Esophagus mucosa (tissue), 1 donor: ENCODE measurements at regions not wholly inside any gene's neighbourhood (a gene's known extent, or its start where the extent isn't known, plus 50 kb on each side); places are given as distances from the start of the nearest gene placed in this dataset.

Source experiments
- ATAC-seq: fragments of 200-7000 bp; cut with Tn5 transposase; one replicate; pipeline ENCODE4 v1.9.1; 2020
- donor health status: DM: yes; HTN: yes; CAD: no.

- no peak for ATAC-seq
These were observed 792.0 kb upstream of the ZNF608 start for GRCh38 chr5:125538469-125538868.

DNA sequence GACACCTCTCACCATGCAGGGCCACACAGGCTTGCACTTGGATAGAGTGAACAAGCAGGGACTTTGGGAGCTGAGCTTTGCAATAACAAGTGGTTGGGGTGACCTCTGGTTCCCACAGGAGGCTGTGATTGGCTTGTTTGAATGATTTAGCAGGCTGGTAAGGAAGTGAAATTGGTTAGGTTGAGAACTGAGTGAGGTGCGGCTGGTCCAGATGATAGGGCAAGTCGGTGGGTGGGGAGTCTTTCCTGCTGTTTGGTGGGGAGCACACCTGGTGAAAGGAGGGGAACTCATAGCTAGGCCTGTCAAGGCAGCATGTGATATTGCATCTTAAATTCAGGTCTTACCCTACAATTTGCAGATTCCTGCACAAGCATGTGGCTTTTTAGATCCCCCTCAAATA, 794.6 kb upstream of the ZNF608 start:
- ATAC-seq, result no peak

DNA sequence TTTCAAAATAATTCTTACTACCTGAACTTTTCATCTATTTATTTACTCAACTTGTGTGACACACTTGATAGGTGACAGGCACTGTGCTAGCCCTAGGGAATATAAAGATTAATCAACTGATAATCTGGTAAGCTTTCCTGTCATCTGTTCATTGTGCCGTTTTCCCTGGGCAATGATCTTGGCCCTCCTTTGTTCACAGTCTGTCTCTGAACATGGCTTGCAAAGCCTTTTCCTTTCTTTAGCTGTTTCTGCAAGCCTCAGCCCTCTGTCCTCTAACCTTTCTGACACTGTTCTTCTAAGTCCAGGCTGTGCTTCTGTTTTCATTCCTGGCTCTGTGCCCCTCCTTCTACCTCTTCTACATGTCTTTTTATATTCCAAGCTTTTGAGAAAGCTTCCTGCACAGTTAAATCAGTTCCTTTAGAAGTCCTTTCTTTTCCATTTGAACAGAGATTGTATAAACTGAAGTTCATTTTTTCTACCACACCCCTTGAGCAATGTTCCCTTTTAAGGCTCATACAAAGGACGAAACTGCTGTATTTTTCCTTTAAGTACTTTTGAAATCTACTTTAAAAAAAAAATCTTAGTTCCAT, 803.0 kb upstream of the ZNF608 start:
- ATAC-seq, result no peak

- ATAC-seq, result no peak
These were observed 803.8 kb upstream of the ZNF608 start for GRCh38 chr5:125550274-125550673.

- ATAC-seq, result no peak
These were observed 804.8 kb upstream of the ZNF608 start for GRCh38 chr5:125551246-125551645.

- no peak for ATAC-seq
These were observed 805.4 kb upstream of the ZNF608 start for GRCh38 chr5:125551797-125552196.

DNA sequence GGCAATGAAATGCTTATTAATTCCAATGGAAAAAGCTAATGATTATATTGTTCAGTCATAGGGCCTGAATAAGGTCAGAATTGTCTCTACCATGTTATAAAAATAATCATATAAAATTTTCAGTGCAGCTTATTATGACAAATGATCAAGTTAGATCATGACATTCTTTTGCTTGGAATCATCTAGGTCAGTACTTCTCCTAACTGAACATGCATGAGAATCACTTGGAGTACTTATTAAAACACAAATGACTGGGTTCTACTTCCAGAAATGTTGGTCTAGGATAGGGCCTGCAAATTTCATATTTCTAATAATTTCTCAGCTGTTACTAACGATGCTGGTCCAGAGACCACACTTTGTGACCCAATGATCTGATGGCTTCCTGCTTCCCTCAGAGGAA, 806.0 kb upstream of the ZNF608 start:
- ATAC-seq, result no peak

DNA sequence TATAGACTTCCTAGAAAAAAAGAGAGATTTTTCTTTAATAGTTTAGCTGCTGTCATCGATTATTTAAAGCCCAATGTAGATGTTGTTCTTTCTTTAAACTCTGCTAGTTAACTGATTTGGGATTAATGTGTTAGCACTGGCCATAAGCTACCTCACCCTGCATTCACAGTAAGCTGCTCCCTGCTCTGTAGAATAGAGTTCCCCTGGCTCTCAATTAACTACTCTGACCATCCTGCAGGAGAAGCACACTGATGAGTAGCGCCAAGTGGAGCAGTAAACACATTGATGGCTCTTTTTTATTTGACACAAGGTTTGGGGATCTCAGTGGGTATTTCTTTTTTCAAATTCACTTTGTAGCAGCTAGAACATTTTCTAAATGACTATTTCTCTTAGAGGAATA, 807.9 kb upstream of the ZNF608 start:
- ATAC-seq, result no peak

DNA sequence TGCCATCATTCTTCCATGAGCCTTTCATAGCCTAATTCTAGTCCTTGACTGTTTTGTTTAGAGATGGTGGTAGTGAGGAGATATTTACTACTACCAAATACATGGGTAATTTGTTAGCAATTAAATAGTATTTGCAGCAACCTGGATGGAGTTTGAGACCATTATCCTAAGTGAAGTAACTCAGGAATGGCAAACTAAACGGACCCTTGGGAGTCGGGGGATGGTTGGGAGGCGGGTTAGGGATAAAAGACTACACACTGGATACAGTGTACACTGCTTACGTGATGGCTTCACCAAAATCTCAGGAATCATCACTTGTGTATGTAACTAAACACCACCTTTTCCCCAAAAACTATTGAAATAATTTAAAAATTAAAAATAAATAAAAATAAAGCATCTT, 809.2 kb upstream of the ZNF608 start:
- no peak for ATAC-seq

- ATAC-seq, result no peak
These were observed 811.6 kb upstream of the ZNF608 start for GRCh38 chr5:125558016-125558415.

DNA sequence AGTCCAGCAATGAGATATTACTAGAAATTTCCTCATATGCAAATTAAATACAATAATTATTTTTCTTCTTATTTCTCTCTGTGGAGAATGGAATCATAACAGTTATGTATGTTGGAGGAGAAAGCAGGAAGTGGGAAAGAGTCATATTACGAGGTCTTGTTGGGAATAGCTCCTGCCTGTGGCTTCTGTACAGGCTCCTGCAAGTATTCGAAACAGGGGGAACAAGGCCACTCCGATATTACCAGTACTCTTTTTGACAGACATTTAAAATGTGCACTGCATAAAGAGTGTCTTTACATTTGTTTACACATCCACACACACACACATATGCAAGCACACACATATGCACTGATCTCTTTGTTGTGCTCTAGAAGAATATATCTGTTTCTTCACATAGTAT, 812.0 kb upstream of the ZNF608 start:
- no peak for ATAC-seq

DNA sequence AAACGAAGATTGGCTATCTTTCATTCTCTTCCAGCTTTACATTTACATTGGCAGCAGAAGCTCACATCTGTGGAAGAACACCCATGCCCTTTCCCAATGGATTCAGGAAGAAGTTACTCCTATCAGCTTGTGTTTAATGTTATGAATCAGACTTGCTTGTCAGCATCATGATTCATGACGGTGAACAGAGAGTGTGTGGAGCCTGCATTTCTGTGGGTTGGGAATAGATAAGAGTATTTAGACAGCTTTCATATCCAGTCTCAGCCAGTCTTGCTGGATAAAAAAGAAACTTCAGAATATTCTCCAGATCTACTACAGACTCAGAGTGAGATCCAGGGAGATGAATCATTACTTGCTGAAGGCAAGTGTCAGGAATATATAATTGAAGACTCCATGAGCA, 812.9 kb upstream of the ZNF608 start:
- peak; percentile 75 for ATAC-seq

DNA sequence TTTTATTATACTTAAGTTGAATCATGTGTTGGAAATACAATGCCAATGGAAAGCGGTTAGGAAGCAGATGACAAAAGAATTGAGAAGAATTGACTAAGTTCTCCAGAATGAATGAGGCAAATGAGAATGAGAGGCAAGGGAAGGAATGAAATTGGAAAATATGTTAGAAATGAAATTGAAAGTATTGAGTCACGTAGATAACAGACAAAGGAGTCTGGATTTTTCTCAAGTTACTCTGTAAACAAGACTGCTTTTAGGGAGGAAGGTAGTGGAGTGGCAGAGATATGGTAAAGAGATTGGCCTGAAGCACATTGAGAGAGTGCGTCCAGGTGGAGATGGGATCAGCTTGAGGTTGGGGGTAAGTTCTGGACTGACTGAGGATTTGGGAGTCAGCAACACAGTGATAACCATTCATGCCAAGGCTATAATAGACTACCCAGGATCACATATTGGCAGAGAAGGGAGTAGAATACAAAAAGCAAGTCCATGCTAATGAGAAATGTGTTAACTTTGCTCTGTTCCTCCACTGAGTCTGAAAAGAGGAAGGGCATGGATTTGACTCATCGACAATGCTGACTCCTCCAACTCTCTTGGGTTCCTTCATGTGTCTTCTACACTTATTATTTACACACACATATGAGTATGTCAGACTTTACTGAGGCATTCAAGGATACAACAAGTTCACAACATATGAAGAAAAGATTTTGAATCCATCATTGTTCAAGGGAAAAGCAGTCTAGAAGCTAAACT, 814.2 kb upstream of the ZNF608 start:
- ATAC-seq, result no peak

DNA sequence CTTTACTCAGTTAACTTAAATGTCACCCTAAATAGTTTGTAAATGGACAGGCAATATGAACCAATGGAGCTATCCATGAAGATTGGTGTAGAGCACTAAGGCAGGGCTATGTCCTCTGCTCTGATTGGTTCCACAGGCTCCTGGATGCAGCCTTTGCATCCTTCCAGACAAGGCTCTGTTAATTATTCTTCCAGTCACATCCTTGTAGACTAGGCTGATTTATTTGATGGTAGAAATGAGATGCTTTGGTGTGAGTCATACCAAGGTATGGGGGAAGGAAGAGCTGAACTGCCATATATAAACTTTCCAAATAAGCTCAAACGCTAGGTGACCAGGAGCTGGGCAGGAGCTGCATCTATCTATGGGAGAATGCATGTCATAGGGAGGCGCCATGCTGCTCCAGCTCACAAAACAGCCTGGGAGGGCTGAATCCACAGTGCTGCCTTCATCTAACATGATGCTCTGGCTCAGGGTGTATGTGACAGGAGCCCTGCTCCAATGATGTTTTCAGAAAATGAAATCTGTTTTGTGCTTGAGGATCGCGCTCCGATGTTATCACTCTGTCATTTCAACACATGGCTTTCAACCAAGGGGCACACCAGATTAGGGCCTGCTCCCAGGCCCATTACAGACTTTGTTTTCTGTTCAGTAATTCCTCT, 818.0 kb upstream of the ZNF608 start:
- no peak for ATAC-seq

DNA sequence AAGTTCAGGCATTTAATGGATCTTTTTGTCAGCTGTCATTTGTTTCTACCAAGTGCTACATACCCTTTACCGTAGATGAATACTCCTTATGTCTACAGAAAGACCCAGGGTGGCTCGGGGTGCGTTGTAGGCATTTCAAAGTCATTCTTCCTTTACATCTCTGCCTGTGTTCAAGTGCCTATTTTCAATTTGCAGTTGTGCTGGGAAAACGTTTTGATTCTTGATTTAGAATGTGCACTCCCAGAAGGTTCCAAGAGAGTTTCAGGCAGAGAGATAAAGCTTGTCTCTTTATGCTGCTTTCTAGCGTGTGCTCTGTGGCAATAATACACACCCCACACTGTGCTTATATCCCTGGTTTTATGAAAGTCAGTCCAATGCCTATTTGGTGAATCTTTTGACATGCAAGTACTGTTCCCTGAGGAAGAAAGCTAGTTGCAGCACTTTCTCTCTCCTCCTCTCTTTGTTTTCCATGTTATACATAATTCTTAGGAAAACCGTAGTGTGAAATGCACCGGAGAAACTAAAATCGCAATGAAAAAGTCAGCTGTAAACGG, 828.1 kb upstream of the ZNF608 start:
- no peak for ATAC-seq

GRCh38 chr5:125575171-125575890, 828.9 kb upstream of the ZNF608 start:
- ATAC-seq, result no peak

DNA sequence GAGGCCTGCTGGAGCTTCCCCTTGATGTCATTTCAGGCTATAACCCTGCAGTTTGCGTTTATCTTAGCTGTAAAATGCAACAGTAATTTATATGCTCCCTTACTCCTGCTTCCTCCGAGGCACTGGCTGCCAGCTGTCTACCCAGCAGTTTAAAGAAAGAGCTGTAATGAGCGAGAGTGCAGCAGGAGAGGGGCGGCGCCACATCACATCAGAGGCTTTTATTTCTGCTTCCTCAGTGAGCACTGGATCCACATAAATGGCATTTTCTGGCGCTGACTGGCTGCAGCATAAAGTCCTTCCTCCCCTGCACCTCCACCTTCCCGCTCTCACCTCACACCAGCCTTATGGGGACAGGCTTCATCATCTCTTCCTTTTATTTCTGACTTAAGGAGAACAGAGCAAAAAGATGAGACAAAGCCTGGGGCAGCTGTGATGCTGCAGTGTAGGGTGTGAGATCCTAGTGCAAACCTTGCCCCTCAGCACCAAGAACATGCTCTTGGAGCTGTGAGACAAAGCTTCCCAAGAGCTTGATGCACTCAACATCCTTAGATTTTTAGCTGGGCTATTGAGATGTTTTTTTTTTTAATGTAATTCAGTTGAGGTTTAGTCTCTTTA, 829.6 kb upstream of the ZNF608 start:
- no peak for ATAC-seq

GRCh38 chr5:125576822-125577221, 830.4 kb upstream of the ZNF608 start:
- no peak for ATAC-seq

DNA sequence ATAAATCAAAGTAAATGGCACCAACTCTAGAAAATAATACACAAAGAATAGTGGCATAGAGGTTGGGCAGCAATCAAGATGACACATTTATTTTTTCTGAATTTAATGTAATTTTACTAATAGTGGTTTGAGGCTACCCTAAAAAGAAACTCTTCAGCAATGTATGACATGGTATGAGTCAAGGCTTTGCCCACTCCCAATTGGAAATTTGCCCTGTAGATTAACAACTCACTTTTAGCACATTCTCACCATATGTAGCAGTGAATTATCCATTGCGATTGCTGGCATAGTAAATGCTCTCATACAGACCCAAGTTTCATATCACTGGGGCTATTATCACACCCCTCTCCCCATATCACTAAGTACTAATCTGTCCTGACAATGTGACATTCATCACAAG, 832.1 kb upstream of the ZNF608 start:
- no peak for ATAC-seq

GRCh38 chr5:125579182-125579581, 832.7 kb upstream of the ZNF608 start:
- no peak for ATAC-seq

DNA sequence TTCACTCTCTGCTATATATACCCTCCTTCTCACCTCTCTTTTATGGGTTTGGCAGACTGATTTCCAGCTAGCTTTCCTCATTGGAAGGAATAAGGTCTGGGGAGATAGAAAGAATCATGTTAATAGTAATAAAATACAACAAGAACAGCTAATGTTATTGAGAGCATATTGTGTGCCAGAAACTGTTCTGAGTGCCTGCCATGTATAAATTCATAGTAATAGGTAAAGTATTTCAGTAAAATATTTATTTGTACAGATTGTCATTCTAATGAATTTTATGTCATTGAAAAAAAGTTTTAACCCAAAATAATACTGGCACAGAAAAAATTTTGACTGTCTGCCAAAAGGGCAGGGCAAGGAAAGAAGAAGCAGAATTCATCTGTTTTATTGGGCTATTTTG, 834.9 kb upstream of the ZNF608 start:
- ATAC-seq, result no peak

DNA sequence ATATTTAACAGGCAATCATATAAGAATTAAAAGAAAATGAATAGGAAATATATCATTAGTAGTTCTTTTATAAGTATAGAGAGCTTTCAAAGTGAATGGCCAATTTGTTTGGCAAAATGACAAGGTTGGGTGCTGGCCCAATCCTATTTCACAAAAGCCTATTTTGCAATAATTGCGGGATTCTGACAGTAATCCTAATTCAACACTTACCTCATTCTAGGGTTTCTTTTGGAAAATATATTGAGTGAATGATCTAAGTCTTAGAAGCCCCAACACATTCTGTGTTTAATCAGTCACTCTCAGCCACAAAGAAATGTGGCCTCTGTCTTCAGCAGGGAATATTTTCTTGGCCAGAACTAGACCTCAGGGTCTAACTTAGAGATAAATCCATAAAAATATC, 835.9 kb upstream of the ZNF608 start:
- ATAC-seq, result no peak
